ENCODE measurements at regions not wholly inside any gene's neighbourhood (a gene's known extent, or its start where the extent isn't known, plus 50 kb on each side); places are given as distances from the start of the nearest gene placed in this dataset. TPM values are rescaled to one million over a fixed set of nuclear protein-coding genes. Genes with fewer than 3 reads are reported as not detected.

DNA sequence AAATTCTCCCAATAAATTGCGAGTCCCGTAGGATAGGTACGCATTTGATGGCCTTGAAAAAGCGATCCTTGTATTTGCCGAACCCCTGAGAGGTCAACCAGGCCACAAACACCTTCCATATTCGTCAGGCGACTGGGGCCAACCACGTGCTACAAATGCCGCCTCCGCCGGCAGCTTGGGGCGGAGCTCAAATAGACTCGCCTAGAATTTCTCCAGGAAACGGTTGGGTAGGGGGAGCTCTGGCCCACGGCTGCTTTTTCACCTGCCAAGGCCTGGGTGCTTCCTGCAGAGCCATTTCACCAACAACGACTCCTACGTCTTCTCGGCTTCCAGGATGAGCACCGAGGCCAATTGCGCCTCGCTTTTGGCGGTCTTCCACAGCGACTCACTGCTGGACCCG lies 53.4 kb upstream of the KIF5B start:
- no peak overlapping the region for H2BK120ac ChIP-seq (ENCODE audit: low read depth, low read length)
- H3K79me1 ChIP-seq (ENCODE audit: low read depth in 1 of 2, low read length in 2 of 2): no peaks in the 10 kb centered on the region
- H3K4me1 ChIP-seq (ENCODE audit: control insufficient read depth, insufficient read depth, low read length): peaks cover 5% of the 10 kb centered on the region
- dilution Hi-C loops (cut with HindIII; ENCODE audit: low sequenced_read_pairs, unreplicated experiment) (no loop called here), intact Hi-C loops (cut with micrococcal nuclease) (no loop called here), in situ Hi-C loops (cut with MboI; ENCODE audit: low sequenced_read_pairs) (no loop called here)
- H4K5ac ChIP-seq (ENCODE audit: low read depth, low read length): no peak overlapping the region
- no TSS peak for BruUV-seq (replicated peaks)
- no peak overlapping the region for H2AFZ ChIP-seq (replicated peaks; ENCODE audit: low read length, poor library complexity)
- no peak overlapping the region for H3K23ac ChIP-seq (ENCODE audit: low read depth, low read length)
- no peak overlapping the region for H3K56ac ChIP-seq (ENCODE audit: extremely low read depth, insufficient read depth, low read length)
- no peak overlapping the region for H2BK15ac ChIP-seq (ENCODE audit: low read depth, low read length)
- ATAC-seq (ENCODE audit: low read depth): no peak
- H4K20me1 ChIP-seq (ENCODE audit: insufficient read depth, low read length): no peaks in the 10 kb centered on the region
- no peak overlapping the region for H3K4me3 ChIP-seq (ENCODE audit: insufficient read depth, low read depth, low read length)
- no peak overlapping the region for H2BK20ac ChIP-seq (ENCODE audit: low read depth, low read length)
- H4K91ac ChIP-seq (ENCODE audit: insufficient read depth, low read depth, low read length): no peak overlapping the region
- no peak overlapping the region for H4K8ac ChIP-seq (ENCODE audit: low read depth in 2 of 2, low read length in 2 of 2)
- POLR2A ChIA-PET (ENCODE audit: unreplicated experiment): no interaction called here
- 0 out of 2 replicates have a peak, but pooled peaks cover 3% of the 10 kb centered on the region for H3K9me3 ChIP-seq (ENCODE audit: control insufficient read depth, insufficient read depth, low read length)
- no peak overlapping the region for H3K9ac ChIP-seq (ENCODE audit: low read depth, low read length)
- H3K4me2 ChIP-seq (ENCODE audit: low read depth, low read length): no peak overlapping the region
- no peak for DNase-seq
- no peak overlapping the region for H3K27ac ChIP-seq (ENCODE audit: insufficient read depth, low read length)
- H3K27me3 ChIP-seq (ENCODE audit: control insufficient read depth, insufficient read depth, low read length): no peaks in the 10 kb centered on the region; the same call in none of the 2 replicates
- CTCF ChIA-PET: no interaction called here
- TF ChIP-seq FOS (IDR thresholded peaks at IDR 0.05; ENCODE audit: low read depth, low read length) (no peak), CEBPB (IDR thresholded peaks at IDR 0.05; ENCODE audit: low read depth, low read length) (no peak), RFX5 (IDR thresholded peaks at IDR 0.05; ENCODE audit: low read depth, low read length) (no peak), MAZ (IDR thresholded peaks at IDR 0.05; ENCODE audit: borderline replicate concordance, low read depth, low read length) (no peak), MAFK (IDR thresholded peaks at IDR 0.05; ENCODE audit: low read depth, low read length) (no peak), CHD1 (IDR thresholded peaks at IDR 0.05; ENCODE audit: low read depth, low read length) (no peak)
- no peaks in the 10 kb centered on the region for H3K9me1 ChIP-seq (ENCODE audit: insufficient read depth, low read length)
- H3K14ac ChIP-seq (replicated peaks; ENCODE audit: low read depth, low read length): no peak overlapping the region
- no peak overlapping the region for H2AK5ac ChIP-seq (ENCODE audit: low read depth, low read length)
- H3K36me3 ChIP-seq (ENCODE audit: control insufficient read depth, insufficient read depth, low read length): no peaks in the 10 kb centered on the region
- no peak overlapping the region for H2BK5ac ChIP-seq (ENCODE audit: low read depth, low read length, poor library complexity, severe bottlenecking)
- 90% methylated on average over 7 of the region's 24 CpGs; no CpG with 5 or more reads in 1 of the 2 experiments for WGBS, 2 experiments (ENCODE audit: extremely low coverage in 2 of 2, insufficient read length in 1 of 2)
- no peak overlapping the region for H3K18ac ChIP-seq (ENCODE audit: low read depth, low read length)
- no peak overlapping the region for H3K4ac ChIP-seq (ENCODE audit: low read depth, low read length)
- H2AK9ac ChIP-seq (replicated peaks; ENCODE audit: low read depth, low read length, poor library complexity): no peak overlapping the region

Small RNA genes in the stretch of these regions (microRNA-seq; reads per million reads assigned to microRNA genes)
- gene AL161932.1 (ENCODE audit: insufficient read depth, insufficient read length): not detected
- gene RNU7-22P (ENCODE audit: insufficient read depth, insufficient read length): not detected

Small RNA genes in the stretch of these regions (small RNA-seq; reads per million reads assigned to genes)
- gene AL161932.1 (0 to 0.57 (median 0) reads per million in 5 experiments), gene RNU7-22P (0 to 0.42 (median 0) reads per million in 5 experiments)

Measured in IMR-90 (cell line).